NT2/D1 (cell line): ENCODE measurements at regions not wholly inside any gene's neighbourhood (a gene's known extent, or its start where the extent isn't known, plus 50 kb on each side); places are given as distances from the start of the nearest gene placed in this dataset.

Experiments used
- DNase-seq: peaks from one replicate; pipeline ENCODE4 v3.0.0-alpha.2; 2011; ENCODE audit warnings: low read depth, low spot score
- H3K27me3 ChIP-seq: 2 replicates; pipeline ENCODE4 v1.6.0; 2011; ENCODE audit warnings: mild to moderate bottlenecking; ENCODE audit not compliant: insufficient read length, insufficient read depth
- H3K36me3 ChIP-seq: 2 replicates; pipeline ENCODE4 v1.6.1; 2011; ENCODE audit warnings: mild to moderate bottlenecking, low read length, mixed read lengths; ENCODE audit not compliant: insufficient read depth, insufficient read length
- H3K4me1 ChIP-seq: 2 replicates; pipeline ENCODE4 v1.5.1; 2011; ENCODE audit not compliant: insufficient read depth, insufficient read length
- H3K4me3 ChIP-seq: 2 replicates; pipeline ENCODE4 v1.5.1; 2011; ENCODE audit warnings: low read depth; ENCODE audit not compliant: insufficient read length
- H3K9ac ChIP-seq: 2 replicates; pipeline ENCODE4 v1.6.0; 2011; ENCODE audit warnings: low read depth; ENCODE audit not compliant: insufficient read length
- H3K9me3 ChIP-seq: 2 replicates; pipeline ENCODE4 v1.5.1; 2011; ENCODE audit warnings: mild to moderate bottlenecking, low read length; ENCODE audit not compliant: insufficient read depth
- SUZ12 ChIP-seq: IDR thresholded peaks from 2 replicates; pipeline ENCODE4 v1.6.1; 2011; ENCODE audit not compliant: insufficient read length, insufficient read depth; ENCODE audit errors: extremely low read depth
- YY1 ChIP-seq: IDR thresholded peaks from 2 replicates; pipeline ENCODE4 v1.6.1; 2011; ENCODE audit not compliant: insufficient read length, insufficient read depth
- ZNF274 ChIP-seq: IDR thresholded peaks from 2 replicates; pipeline ENCODE4 v1.6.1; 2011; ENCODE audit warnings: mild to moderate bottlenecking, low read depth, low read length

DNA sequence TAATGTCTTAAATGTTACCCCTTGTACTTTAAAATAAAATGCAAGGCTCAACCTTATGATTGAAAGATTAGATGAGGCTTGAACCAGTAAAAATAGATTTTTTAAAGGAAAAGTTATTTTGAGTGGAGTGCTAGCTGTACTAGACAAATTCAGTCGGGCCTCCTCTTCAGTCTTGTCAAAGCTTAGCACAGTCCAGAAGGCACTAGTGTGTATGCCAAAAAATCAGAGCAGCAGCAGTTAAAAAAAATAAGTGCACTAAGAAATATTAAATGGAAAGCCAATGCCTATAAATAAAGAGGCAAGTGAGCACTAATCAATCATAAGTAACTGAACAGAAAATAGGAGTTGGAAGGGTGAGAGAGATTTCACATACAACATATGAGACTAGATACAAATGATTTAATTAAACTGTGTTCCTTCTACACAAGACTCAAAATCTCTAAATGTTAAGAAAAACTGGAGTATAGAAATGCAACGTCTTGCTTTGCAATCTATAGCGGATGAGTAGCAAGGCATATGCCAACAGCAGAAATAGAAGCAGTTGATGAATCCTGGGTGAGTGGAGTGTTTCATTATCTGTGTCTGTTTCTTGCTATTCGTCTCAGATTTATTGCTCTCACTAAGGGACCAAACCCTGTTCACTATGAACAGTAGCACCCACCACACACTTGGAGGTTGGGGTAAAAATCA is 172.1 kb downstream of the ETNK1 start:
- Histone ChIP-seq H3K9ac (no peak overlapping the region), H3K36me3 (no peaks in the 10 kb centered on the region), H3K27me3 (no peaks in the 10 kb centered on the region), H3K9me3 (no peaks in the 10 kb centered on the region; the same call in 1 of the 2 replicates), H3K4me1 (no peaks in the 10 kb centered on the region), H3K4me3 (no peak overlapping the region)
- TF ChIP-seq ZNF274 (no peak), YY1 (no peak), SUZ12 (no peak)
- DNase-seq = no peak

DNA sequence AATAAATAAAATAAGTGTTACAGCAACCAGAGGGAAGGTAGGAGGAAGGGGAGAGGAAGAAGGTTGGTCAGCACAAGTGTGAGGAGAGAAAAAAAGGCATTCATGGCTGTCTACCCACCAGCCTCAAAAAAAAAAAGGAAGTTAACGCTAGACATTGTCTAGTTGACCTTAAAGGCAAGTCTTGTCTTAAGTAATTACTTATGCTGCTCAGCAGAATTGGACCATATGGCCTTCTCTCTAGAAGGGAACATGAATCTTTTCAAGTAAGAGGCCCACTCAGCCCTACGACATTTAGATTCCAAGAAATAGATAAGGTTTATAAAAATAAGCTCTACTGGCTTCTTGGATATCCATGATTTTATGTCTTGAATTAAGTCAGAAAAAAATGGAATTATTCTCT is 172.7 kb downstream of the ETNK1 start:
- no peak for DNase-seq
- no peaks in the 10 kb centered on the region for H3K36me3 ChIP-seq
- H3K4me3 ChIP-seq = no peak overlapping the region
- TF ChIP-seq YY1 (no peak), SUZ12 (no peak), ZNF274 (no peak)
- no peaks in the 10 kb centered on the region for H3K27me3 ChIP-seq
- no peaks in the 10 kb centered on the region for H3K4me1 ChIP-seq
- no peaks in the 10 kb centered on the region; the same call in 1 of the 2 replicates for H3K9me3 ChIP-seq
- H3K9ac ChIP-seq = no peak overlapping the region

DNA sequence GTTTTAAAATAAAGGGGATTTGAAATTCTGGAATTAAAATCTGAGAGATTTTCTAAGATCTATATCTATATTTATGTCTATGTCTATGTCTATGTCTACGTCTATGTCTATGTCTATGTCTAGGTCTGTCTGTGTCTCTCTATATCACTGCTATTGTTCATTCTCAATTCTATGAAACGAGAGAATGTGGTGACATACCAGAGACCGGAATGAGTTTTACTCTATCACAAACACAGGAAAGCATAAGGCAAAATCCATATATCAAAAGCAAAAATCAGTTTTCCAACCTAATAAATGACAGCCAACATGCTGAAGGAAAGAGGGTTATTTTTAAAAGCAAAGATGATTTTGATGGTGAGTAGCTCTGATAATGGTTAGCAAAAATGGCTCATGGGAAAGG is 173.1 kb downstream of the ETNK1 start:
- DNase-seq = no peak
- no peaks in the 10 kb centered on the region for H3K27me3 ChIP-seq
- no peak overlapping the region for H3K9ac ChIP-seq
- no peaks in the 10 kb centered on the region; the same call in 1 of the 2 replicates for H3K9me3 ChIP-seq
- H3K36me3 ChIP-seq = no peaks in the 10 kb centered on the region
- no peaks in the 10 kb centered on the region for H3K4me1 ChIP-seq
- no peak overlapping the region for H3K4me3 ChIP-seq
- TF ChIP-seq YY1 (no peak), ZNF274 (no peak), SUZ12 (no peak)

DNA sequence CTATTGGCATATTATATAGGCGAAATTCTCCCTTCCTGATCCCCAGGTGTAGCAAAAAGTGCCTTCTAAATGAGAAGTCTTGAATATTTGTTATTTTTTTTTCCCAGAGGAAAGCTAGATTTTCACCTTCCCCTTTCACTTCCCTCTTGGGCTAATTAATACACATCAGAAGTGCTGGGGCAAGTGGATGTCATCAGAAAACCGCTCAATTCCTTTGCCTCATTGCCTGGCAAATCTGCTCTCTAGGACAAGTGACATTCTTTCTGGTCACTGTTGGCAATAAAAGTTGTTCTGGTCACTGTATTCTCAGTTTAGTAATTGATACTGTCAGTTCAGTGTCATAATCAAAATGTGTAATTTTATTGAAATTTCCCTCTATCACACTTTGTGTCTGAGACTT is 174.5 kb downstream of the ETNK1 start:
- H3K9me3 ChIP-seq = no peaks in the 10 kb centered on the region; the same call in 1 of the 2 replicates
- H3K4me3 ChIP-seq = no peak overlapping the region
- no peaks in the 10 kb centered on the region for H3K4me1 ChIP-seq
- H3K9ac ChIP-seq = no peak overlapping the region
- no peaks in the 10 kb centered on the region for H3K36me3 ChIP-seq
- no peak for DNase-seq
- H3K27me3 ChIP-seq = no peaks in the 10 kb centered on the region
- no peak for TF ChIP-seq YY1
- TF ChIP-seq ZNF274 = no peak
- TF ChIP-seq SUZ12 = no peak

DNA sequence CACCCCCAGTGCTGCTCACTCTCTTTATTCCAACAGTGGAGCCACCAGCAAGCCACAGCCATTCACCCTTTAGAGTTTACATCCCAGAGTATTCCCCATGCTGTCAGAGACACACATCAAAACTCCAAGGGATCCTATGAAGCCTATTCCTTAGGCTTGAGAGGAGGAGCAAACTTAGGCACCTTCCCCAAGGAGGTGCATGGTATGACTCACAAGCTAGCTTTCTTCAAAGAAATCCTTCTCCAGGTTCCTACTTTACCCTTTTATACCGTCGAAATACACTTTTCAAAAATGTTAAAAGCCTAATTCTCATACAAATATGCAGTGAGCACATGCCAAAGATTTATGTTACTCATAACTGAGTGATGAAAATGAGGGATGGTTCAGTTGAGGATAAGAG is 175.4 kb downstream of the ETNK1 start:
- DNase-seq = no peak
- no peaks in the 10 kb centered on the region for H3K27me3 ChIP-seq
- H3K36me3 ChIP-seq = no peaks in the 10 kb centered on the region
- TF ChIP-seq ZNF274 (no peak), SUZ12 (no peak), YY1 (no peak)
- H3K4me1 ChIP-seq = no peaks in the 10 kb centered on the region
- H3K4me3 ChIP-seq = no peak overlapping the region
- no peak overlapping the region for H3K9ac ChIP-seq
- no peaks in the 10 kb centered on the region; the same call in 1 of the 2 replicates for H3K9me3 ChIP-seq

DNA sequence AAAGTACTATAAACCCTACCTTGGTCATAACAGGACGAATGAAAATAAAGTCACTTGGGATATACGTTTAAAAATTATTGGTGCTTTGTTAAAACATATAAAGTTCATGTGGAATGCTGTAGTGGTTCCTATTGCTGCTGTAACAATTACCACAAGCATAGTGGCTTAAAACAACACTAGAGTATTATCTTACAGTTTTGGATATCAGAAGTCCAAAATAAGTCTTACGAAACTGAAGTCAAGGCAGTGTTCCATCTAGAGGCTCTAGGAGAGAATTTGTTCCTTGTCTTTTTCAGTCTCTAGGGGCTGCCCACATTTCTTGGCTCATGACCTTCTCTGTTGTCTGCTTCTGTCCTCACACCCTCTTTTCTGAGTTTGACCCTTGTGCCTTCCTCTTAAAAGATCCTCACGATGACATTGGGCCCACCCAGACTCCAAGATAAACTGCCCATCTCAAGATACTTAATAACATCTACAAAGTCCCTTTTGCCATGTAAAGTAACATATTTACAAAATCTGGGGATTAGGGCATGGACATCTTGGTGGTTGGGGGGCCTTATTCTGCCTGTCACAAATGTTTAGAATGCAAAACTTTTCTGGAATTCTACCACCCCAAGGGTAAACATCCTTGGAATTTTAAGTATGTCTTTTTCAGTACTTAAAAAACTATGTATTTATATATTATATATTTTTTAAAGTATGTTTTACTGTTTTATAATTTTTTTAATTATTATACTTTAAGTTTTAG is 178.1 kb downstream of the ETNK1 start:
- Histone ChIP-seq H3K4me1 (no peaks in the 10 kb centered on the region), H3K36me3 (no peaks in the 10 kb centered on the region)
- DNase-seq = no peak

DNA sequence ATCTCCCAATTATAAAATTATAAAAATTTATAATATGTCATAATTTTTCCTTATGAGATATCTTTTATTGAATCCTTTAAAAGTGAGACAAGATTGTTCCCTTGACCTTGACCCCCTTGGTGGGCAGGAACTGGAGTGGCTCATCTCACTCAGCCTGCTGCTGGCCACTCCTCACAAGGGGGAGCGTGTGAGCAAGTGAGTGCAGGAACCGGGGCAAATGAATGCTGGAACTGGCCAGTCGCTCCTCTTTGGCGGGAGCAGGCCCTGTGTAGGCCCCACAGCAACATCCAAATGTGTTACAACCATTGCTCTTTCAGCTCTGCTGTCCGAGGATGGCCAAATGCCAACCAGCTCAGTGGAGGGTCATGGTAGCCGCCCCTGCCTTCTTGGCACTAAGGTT is 178.8 kb downstream of the ETNK1 start:
- H3K4me1 ChIP-seq = no peaks in the 10 kb centered on the region
- H3K9ac ChIP-seq = no peak overlapping the region
- DNase-seq = peak; percentile 32
- no peaks in the 10 kb centered on the region for H3K36me3 ChIP-seq
- H3K27me3 ChIP-seq = no peaks in the 10 kb centered on the region
- TF ChIP-seq ZNF274 (no peak), SUZ12 (no peak), YY1 (no peak)
- no peak overlapping the region for H3K4me3 ChIP-seq
- no peaks in the 10 kb centered on the region; the same call in 1 of the 2 replicates for H3K9me3 ChIP-seq

More for the DNA sequence above, 178.1 kb downstream of the ETNK1 start:
- no peak overlapping the region for H3K4me3 ChIP-seq
- H3K27me3 ChIP-seq = no peaks in the 10 kb centered on the region
- TF ChIP-seq ZNF274 = no peak
- TF ChIP-seq SUZ12 = no peak
- no peak for TF ChIP-seq YY1
- H3K9ac ChIP-seq = no peak overlapping the region
- no peaks in the 10 kb centered on the region; the same call in 1 of the 2 replicates for H3K9me3 ChIP-seq

- H3K4me3 ChIP-seq = no peak overlapping the region
- H3K36me3 ChIP-seq = no peaks in the 10 kb centered on the region
- no peaks in the 10 kb centered on the region for H3K4me1 ChIP-seq
- TF ChIP-seq ZNF274 = no peak
- TF ChIP-seq SUZ12 = no peak
- TF ChIP-seq YY1 = no peak
- DNase-seq = no peak
- no peaks in the 10 kb centered on the region for H3K27me3 ChIP-seq
- H3K9me3 ChIP-seq = no peaks in the 10 kb centered on the region
- no peak overlapping the region for H3K9ac ChIP-seq
These were observed 183.9 kb downstream of the ETNK1 start for GRCh38 chr12:22808860-22809259.
